Osteoblast (primary cell): ENCODE measurements at regions not wholly inside any gene's neighbourhood (a gene's known extent, or its start where the extent isn't known, plus 50 kb on each side); places are given as distances from the start of the nearest gene placed in this dataset.
"Not testable (repeated sequence)": the region's sequence is repeated elsewhere in the genome, so short reads cannot be mapped to it uniquely, and the experiment has no call there.

Experiments
- DNase-seq: peaks from one replicate; pipeline ENCODE4 v3.0.0; 2011; ENCODE audit warnings: low spot score, mixed read lengths; ENCODE audit not compliant: insufficient read length; ENCODE audit errors: missing footprints
- H2AFZ ChIP-seq: 2 replicates; pipeline ENCODE4 v1.6.0; 2011; ENCODE audit warnings: mild to moderate bottlenecking, low read length
- H3K27ac ChIP-seq: 2 replicates; pipeline ENCODE4 v1.5.1; 2011; ENCODE audit warnings: mild to moderate bottlenecking, low read depth, low read length, moderate library complexity
- H3K27me3 ChIP-seq: 2 replicates; pipeline ENCODE4 v1.6.0; 2012; ENCODE audit warnings: mild to moderate bottlenecking, control low read depth, inconsistent platforms, low read length, moderate library complexity; ENCODE audit not compliant: insufficient read depth
- H3K36me3 ChIP-seq: 2 replicates; pipeline ENCODE4 v1.5.1; 2011; ENCODE audit warnings: mild to moderate bottlenecking, low read length, control low read depth, moderate library complexity; ENCODE audit not compliant: insufficient read depth
- H3K4me1 ChIP-seq: 2 replicates; pipeline ENCODE4 v1.5.1; 2011; ENCODE audit warnings: mild to moderate bottlenecking, low read length, control low read depth, moderate library complexity; ENCODE audit not compliant: insufficient read depth
- H3K4me2 ChIP-seq: 2 replicates; pipeline ENCODE4 v1.6.0; 2011; ENCODE audit warnings: mild to moderate bottlenecking, low read length; ENCODE audit not compliant: insufficient read depth
- H3K4me3 ChIP-seq: fragments of 200-600 bp; sonication (generic); 3 replicates; pipeline ENCODE4 v1.5.1; 2012; ENCODE audit warnings: mild to moderate bottlenecking, low read length, inconsistent platforms; ENCODE audit not compliant: insufficient read depth
- H3K79me2 ChIP-seq: 2 replicates; pipeline ENCODE4 v1.6.0; 2012; ENCODE audit warnings: mild to moderate bottlenecking, low read length, control low read depth, inconsistent platforms; ENCODE audit not compliant: insufficient read depth
- H3K9me3 ChIP-seq: 2 replicates; pipeline ENCODE4 v1.5.1; 2011; ENCODE audit warnings: low read depth, low read length, control low read depth
- H4K20me1 ChIP-seq: 2 replicates; pipeline ENCODE4 v1.6.0; 2012; ENCODE audit warnings: mild to moderate bottlenecking, low read length, control low read depth; ENCODE audit not compliant: insufficient read depth
- CTCF ChIP-seq: IDR thresholded peaks from 2 replicates; pipeline ENCODE4 v1.5.1; 2011; ENCODE audit warnings: mild to moderate bottlenecking, low read depth, low read length, moderate library complexity; ENCODE audit errors: extremely low read depth

DNA sequence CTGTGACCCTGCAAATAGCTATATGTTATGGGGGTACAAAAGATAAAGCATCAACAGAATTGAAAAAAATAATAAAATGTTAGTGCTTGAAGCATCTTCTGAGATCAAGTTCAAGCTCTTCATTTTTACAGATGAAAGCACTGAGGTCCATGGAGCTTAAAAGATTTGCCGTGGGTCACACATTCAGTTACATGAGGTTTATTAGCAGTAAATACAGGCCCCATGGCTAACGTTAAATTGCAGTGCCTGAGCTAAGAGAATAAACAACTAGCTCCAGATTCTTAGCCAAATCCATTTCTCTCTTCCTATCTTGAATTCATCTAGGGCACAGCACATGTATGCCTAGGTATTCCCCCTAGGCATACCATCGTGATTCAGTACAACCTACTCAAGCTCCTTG is 2052.7 kb upstream of the C9orf72 start:
- no peaks in the 10 kb centered on the region for H3K79me2 ChIP-seq
- no peak for TF ChIP-seq CTCF
- no peaks in the 10 kb centered on the region for H3K4me1 ChIP-seq
- H3K4me3 ChIP-seq, result no peak overlapping the region
- no peaks in the 10 kb centered on the region for H4K20me1 ChIP-seq
- no peaks in the 10 kb centered on the region for H3K9me3 ChIP-seq
- H2AFZ ChIP-seq, result no peak overlapping the region
- no peak overlapping the region for H3K4me2 ChIP-seq
- no peak for DNase-seq
- no peak overlapping the region for H3K27ac ChIP-seq
- H3K36me3 ChIP-seq, result no peaks in the 10 kb centered on the region
- H3K27me3 ChIP-seq, result no peaks in the 10 kb centered on the region

GRCh38 chr9:29628856-29629255 is 2055.6 kb upstream of the C9orf72 start:
- H3K79me2 ChIP-seq, H3K27me3 ChIP-seq, H4K20me1 ChIP-seq, H3K9me3 ChIP-seq, H2AFZ ChIP-seq, H3K4me2 ChIP-seq, H3K36me3 ChIP-seq, H3K27ac ChIP-seq, DNase-seq, H3K4me3 ChIP-seq, H3K4me1 ChIP-seq: not testable (repeated sequence)

DNA sequence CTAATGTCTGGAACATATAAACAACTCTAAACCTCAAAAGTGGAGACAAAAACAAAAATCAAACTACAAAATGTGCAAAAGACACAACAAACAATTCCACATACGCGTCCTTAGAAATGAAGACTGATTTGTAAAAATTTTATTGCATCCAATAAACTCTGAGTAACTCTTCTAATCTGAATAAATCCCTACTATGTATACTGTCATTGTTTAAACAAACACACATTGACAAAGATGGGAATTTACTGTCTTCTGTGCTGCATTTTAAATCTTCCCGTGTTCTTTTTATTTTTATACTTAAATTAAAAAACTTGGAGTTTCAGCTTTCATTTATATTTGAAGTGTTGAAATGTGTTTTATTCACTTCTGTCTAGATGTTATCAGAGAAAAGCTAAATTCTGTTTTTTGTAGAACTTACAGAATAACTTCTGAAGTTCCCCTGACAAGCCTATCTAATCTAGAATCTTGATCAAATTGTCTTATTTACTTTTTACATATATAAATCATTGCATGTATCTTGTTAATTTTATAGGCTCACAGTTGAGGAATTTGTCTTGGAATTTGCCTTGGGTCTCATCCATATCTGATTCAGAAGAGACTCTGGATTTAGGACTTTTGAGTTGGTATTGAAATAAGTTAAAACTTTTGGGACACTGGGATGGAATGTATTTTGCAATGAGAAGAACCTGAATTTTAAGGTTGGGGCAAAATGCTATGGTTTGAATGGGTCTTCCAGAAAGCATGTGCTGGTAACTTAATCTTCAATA is 2064.4 kb upstream of the C9orf72 start:
- no peak overlapping the region for H3K27ac ChIP-seq
- no peaks in the 10 kb centered on the region for H3K4me1 ChIP-seq
- H3K36me3 ChIP-seq, result no peaks in the 10 kb centered on the region
- H4K20me1 ChIP-seq, result no peaks in the 10 kb centered on the region
- no peaks in the 10 kb centered on the region for H3K79me2 ChIP-seq
- no peaks in the 10 kb centered on the region for H3K9me3 ChIP-seq
- no peak for DNase-seq
- H2AFZ ChIP-seq, result no peak overlapping the region
- H3K4me2 ChIP-seq, result no peak overlapping the region
- H3K27me3 ChIP-seq, result no peaks in the 10 kb centered on the region
- H3K4me3 ChIP-seq, result no peak overlapping the region
- TF ChIP-seq CTCF, result no peak

DNA sequence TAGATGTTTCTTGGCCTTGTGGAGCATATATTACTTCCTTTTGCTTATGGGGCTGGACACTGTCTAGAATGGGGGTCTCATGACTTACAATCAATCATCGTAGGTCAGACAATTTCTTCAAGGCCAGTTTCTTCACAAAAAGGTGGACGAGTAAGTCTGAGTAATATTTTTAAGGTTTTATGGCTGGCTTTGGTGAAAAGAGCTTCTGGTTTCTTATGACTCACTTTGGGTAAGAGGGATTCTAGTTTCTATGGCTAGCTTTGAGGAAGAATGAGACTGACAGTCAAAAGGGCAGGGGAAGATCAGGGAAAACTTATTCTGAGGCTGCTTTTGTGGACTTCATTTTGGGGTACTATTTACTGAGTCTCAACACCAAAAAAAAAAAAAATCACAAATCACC is 2067.2 kb upstream of the C9orf72 start:
- Histone ChIP-seq H3K79me2 (no peaks in the 10 kb centered on the region), H3K27me3 (no peaks in the 10 kb centered on the region), H2AFZ (no peak overlapping the region), H3K4me1 (no peaks in the 10 kb centered on the region), H3K4me2 (no peak overlapping the region), H3K9me3 (no peaks in the 10 kb centered on the region), H3K36me3 (no peaks in the 10 kb centered on the region), H3K4me3 (no peak overlapping the region), H4K20me1 (no peaks in the 10 kb centered on the region), H3K27ac (no peak overlapping the region)
- DNase-seq, result no peak
- no peak for TF ChIP-seq CTCF
